ENCODE measurements at regions not wholly inside any gene's neighbourhood (a gene's known extent, or its start where the extent isn't known, plus 50 kb on each side); places are given as distances from the start of the nearest gene placed in this dataset.
"Not testable (repeated sequence)": the region's sequence is repeated elsewhere in the genome, so short reads cannot be mapped to it uniquely, and the experiment has no call there.

GRCh38 chr11:70548976-70549375 is 150.6 kb downstream of the CTTN start:
- DNase-seq (ENCODE audit: low read depth in 1 of 2, low spot score in 1 of 2) = no peak

GRCh38 chr11:70549386-70549785 is 151.1 kb downstream of the CTTN start:
- no peak for DNase-seq (ENCODE audit: low read depth in 1 of 2, low spot score in 1 of 2)

- DNase-seq (ENCODE audit: low read depth in 1 of 2, low spot score in 1 of 2) = no peak
Measured at GRCh38 chr11:70549796-70550195, 151.5 kb downstream of the CTTN start.

- DNase-seq (ENCODE audit: low read depth in 1 of 2, low spot score in 1 of 2) = no peak
Measured at GRCh38 chr11:70550456-70551195, 152.3 kb downstream of the CTTN start.

GRCh38 chr11:70551351-70552166 is 153.2 kb downstream of the CTTN start:
- no peak for DNase-seq (ENCODE audit: low read depth in 1 of 2, low spot score in 1 of 2)

GRCh38 chr11:70552167-70553150 is 154.1 kb downstream of the CTTN start:
- DNase-seq (ENCODE audit: low read depth in 1 of 2, low spot score in 1 of 2) = no peak

GRCh38 chr11:70555078-70555477 is 156.7 kb downstream of the CTTN start:
- no peak for DNase-seq (ENCODE audit: low read depth in 1 of 2, low spot score in 1 of 2)

GRCh38 chr11:70556884-70557741 is 158.8 kb downstream of the CTTN start:
- DNase-seq (ENCODE audit: low read depth in 1 of 2, low spot score in 1 of 2) = no peak

GRCh38 chr11:70557742-70558485 is 159.6 kb downstream of the CTTN start:
- DNase-seq (ENCODE audit: low read depth in 1 of 2, low spot score in 1 of 2) = no peak

- DNase-seq (ENCODE audit: low read depth in 1 of 2, low spot score in 1 of 2) = no peak
Measured at GRCh38 chr11:70558681-70559080, 160.4 kb downstream of the CTTN start.

- DNase-seq (ENCODE audit: low read depth in 1 of 2, low spot score in 1 of 2) = no peak
Measured at GRCh38 chr11:70559516-70559915, 161.2 kb downstream of the CTTN start.

- not testable (repeated sequence) for DNase-seq (ENCODE audit: low read depth in 1 of 2, low spot score in 1 of 2)
Measured at GRCh38 chr11:70560621-70561020, 162.3 kb downstream of the CTTN start.

- DNase-seq (ENCODE audit: low read depth in 1 of 2, low spot score in 1 of 2) = no peak
Measured at GRCh38 chr11:70566768-70567530, 168.6 kb downstream of the CTTN start.

- no peak for DNase-seq (ENCODE audit: low read depth in 1 of 2, low spot score in 1 of 2)
Measured at GRCh38 chr11:70567680-70568034, 169.3 kb downstream of the CTTN start.

GRCh38 chr11:70568035-70568813 is 169.9 kb downstream of the CTTN start:
- DNase-seq (ENCODE audit: low read depth in 1 of 2, low spot score in 1 of 2) = no peak

- DNase-seq (ENCODE audit: low read depth in 1 of 2, low spot score in 1 of 2) = no peak
Measured at GRCh38 chr11:70568814-70569617, 170.7 kb downstream of the CTTN start.

- DNase-seq (ENCODE audit: low read depth in 1 of 2, low spot score in 1 of 2) = no peak
Measured at GRCh38 chr11:70569618-70569890, 171.2 kb downstream of the CTTN start.

Measured in activated CD4-positive, alpha-beta T cell treated with anti-CD3 and anti-CD28 coated beads, Interleukin-2, amount 50 U/mL, for 24 hours (primary cell).